WI38 (cell line): ENCODE measurements at regions not wholly inside any gene's neighbourhood (a gene's known extent, or its start where the extent isn't known, plus 50 kb on each side); places are given as distances from the start of the nearest gene placed in this dataset.

Experiments
- H3K4me3 ChIP-seq: 2 replicates; pipeline ENCODE4 v1.5.1; 2011; ENCODE audit warnings: low read depth, mild to moderate bottlenecking, control low read depth, low read length
- CTCF ChIP-seq: IDR thresholded peaks from 2 replicates; pipeline ENCODE4 v1.5.1; 2012; ENCODE audit warnings: low read depth, mild to moderate bottlenecking, control low read depth, low read length

- H3K4me3 ChIP-seq: no peak overlapping the region
- no peak for TF ChIP-seq CTCF
These were observed 261.1 kb upstream of the NR4A3 start for GRCh38 chr9:99560561-99560960.

GRCh38 chr9:99561509-99561917 lies 260.2 kb upstream of the NR4A3 start:
- TF ChIP-seq CTCF: no peak
- H3K4me3 ChIP-seq: no peak overlapping the region

GRCh38 chr9:99561961-99562565 lies 259.6 kb upstream of the NR4A3 start:
- H3K4me3 ChIP-seq: no peak overlapping the region
- no peak for TF ChIP-seq CTCF

GRCh38 chr9:99563364-99563763 lies 258.3 kb upstream of the NR4A3 start:
- no peak for TF ChIP-seq CTCF
- no peak overlapping the region for H3K4me3 ChIP-seq

- no peak overlapping the region for H3K4me3 ChIP-seq
- TF ChIP-seq CTCF: no peak
These were observed 256.5 kb upstream of the NR4A3 start for GRCh38 chr9:99565203-99565602.

GRCh38 chr9:99567436-99567835 lies 254.2 kb upstream of the NR4A3 start:
- TF ChIP-seq CTCF: no peak
- H3K4me3 ChIP-seq: no peak overlapping the region

- no peak overlapping the region for H3K4me3 ChIP-seq
- TF ChIP-seq CTCF: no peak
These were observed 251.8 kb upstream of the NR4A3 start for GRCh38 chr9:99569840-99570239.
